Keratinocyte (primary cell): ENCODE measurements at regions not wholly inside any gene's neighbourhood (a gene's known extent, or its start where the extent isn't known, plus 50 kb on each side); places are given as distances from the start of the nearest gene placed in this dataset.

Experiments
- DNase-seq: peaks from one replicate; pipeline ENCODE4 v3.0.0-alpha.2; 2011; ENCODE audit warnings: low read depth, missing footprints, low spot score
- FAIRE-seq: peaks from 2 replicates; lab custom pipeline; 2011; peaks lifted over from hg19 to GRCh38; lab: Jason Lieb, UNC
- H2AFZ ChIP-seq: 2 replicates; pipeline ENCODE4 v1.6.0; 2012; ENCODE audit warnings: low read length, control low read depth, inconsistent platforms; ENCODE audit not compliant: control insufficient read depth
- H3K27ac ChIP-seq: 2 replicates; pipeline ENCODE4 v1.5.1; 2011; ENCODE audit warnings: low read length; ENCODE audit not compliant: control insufficient read depth, insufficient read depth
- H3K27me3 ChIP-seq: 3 replicates; pipeline ENCODE4 v1.6.0; 2011; ENCODE audit warnings: low read length; ENCODE audit not compliant: control insufficient read depth, insufficient read depth; ENCODE audit errors: extremely low read depth
- H3K36me3 ChIP-seq, 2 experiments: 2 replicates in 1 of 2; 3 replicates in 1 of 2; pipeline ENCODE4 v1.5.1; 2011; ENCODE audit warnings: low read length in 2 of 2, mild to moderate bottlenecking in 1 of 2; ENCODE audit not compliant: control insufficient read depth in 2 of 2, insufficient read depth in 2 of 2; ENCODE audit errors: extremely low read depth in 1 of 2
- H3K4me1 ChIP-seq: 3 replicates; pipeline ENCODE4 v1.5.1; 2011; ENCODE audit warnings: low read length; ENCODE audit not compliant: control insufficient read depth, insufficient read depth; ENCODE audit errors: extremely low read depth
- H3K4me2 ChIP-seq: 3 replicates; pipeline ENCODE4 v1.6.0; 2011; ENCODE audit warnings: low read depth, low read length; ENCODE audit not compliant: control insufficient read depth, insufficient read depth; ENCODE audit errors: extremely low read depth
- H3K4me3 ChIP-seq, 3 experiments: fragments of 200-600 bp in 1 of 3; sonication (generic) in 1 of 3; 2 replicates in 2 of 3; 3 replicates in 1 of 3; pipeline ENCODE4 v1.5.1; 2011 to 2016; ENCODE audit warnings: low read length in 3 of 3, mild to moderate bottlenecking in 3 of 3, control low read depth in 2 of 3, inconsistent platforms in 1 of 3, low read depth in 1 of 3, mixed read lengths in 1 of 3, mixed run types in 1 of 3, moderate library complexity in 1 of 3; ENCODE audit not compliant: control insufficient read depth in 2 of 3, insufficient read depth in 2 of 3; ENCODE audit errors: extremely low read depth in 1 of 3
- H3K79me2 ChIP-seq: 2 replicates; pipeline ENCODE4 v1.6.0; 2012; ENCODE audit warnings: low read length; ENCODE audit not compliant: control insufficient read depth, insufficient read depth
- H3K9ac ChIP-seq: 3 replicates; pipeline ENCODE4 v1.6.0; 2011; ENCODE audit warnings: low read length; ENCODE audit not compliant: control insufficient read depth, insufficient read depth; ENCODE audit errors: extremely low read depth
- H3K9me1 ChIP-seq: 3 replicates; pipeline ENCODE4 v1.6.0; 2011; ENCODE audit warnings: low read length; ENCODE audit not compliant: control insufficient read depth, insufficient read depth; ENCODE audit errors: extremely low read depth
- H3K9me3 ChIP-seq: 2 replicates; pipeline ENCODE4 v1.5.1; 2012; ENCODE audit warnings: low read depth, low read length; ENCODE audit not compliant: control insufficient read depth
- H4K20me1 ChIP-seq: 3 replicates; pipeline ENCODE4 v1.6.0; 2011; ENCODE audit warnings: low read length; ENCODE audit not compliant: control insufficient read depth, insufficient read depth; ENCODE audit errors: extremely low read depth
- EZH2 ChIP-seq: IDR thresholded peaks from one replicate; pipeline ENCODE4 v1.6.1; 2012; ENCODE audit warnings: inconsistent platforms, mild to moderate bottlenecking, low read length, moderate library complexity
- dilution Hi-C: fragments of 300-500 bp; cut with MboI; formaldehyde crosslinking; loops from one replicate; pipeline ENCODE4 v1.7.0; 2020; ENCODE audit warnings: low sequenced_read_pairs; ENCODE audit not compliant: extremely low pct_ligation_motif_present
- TF ChIP-seq, protein P1 (sequence below), 3 experiments: IDR thresholded peaks in 1 of 3; conservative IDR thresholded peaks in 1 of 3; optimal IDR thresholded peaks in 1 of 3; 2 replicates in 2 of 3; 3 replicates in 1 of 3; pipeline versions ENCODE3 to v1.5.1; 2011; ENCODE audit warnings: low read length in 3 of 3, mild to moderate bottlenecking in 3 of 3, moderate library complexity in 2 of 3, control low read depth in 1 of 3, inconsistent platforms in 1 of 3; ENCODE audit not compliant: insufficient read depth in 2 of 3; ENCODE audit errors: extremely low read depth in 1 of 3

DNA sequence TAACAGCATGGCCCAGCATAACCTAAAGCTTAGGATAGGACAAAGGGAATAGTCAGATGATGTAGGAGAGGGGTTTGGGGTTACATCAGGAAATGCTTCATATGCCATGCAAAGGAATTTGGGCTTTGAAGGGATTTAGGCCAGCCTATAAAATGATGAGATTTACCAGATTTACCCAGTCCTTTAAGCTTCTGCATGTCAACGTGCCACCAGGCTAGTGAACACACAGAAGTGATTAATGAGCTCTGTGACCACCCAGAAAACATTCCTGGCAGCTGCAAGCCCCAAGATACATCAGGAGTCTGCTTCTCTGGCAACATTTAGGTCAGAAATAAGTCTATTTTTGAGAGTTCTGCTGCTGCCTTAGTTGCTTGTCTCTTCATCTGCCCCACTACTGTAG is 118.3 kb downstream of the LRIG3 start:
- Histone ChIP-seq H3K27ac (no peak overlapping the region), H3K4me2 (no peak overlapping the region), H4K20me1 (no peaks in the 10 kb centered on the region), H3K9me1 (no peaks in the 10 kb centered on the region), H3K4me1 (no peaks in the 10 kb centered on the region), H3K4me3 (no peak overlapping the region), H2AFZ (no peak overlapping the region), H3K9me3 (no peaks in the 10 kb centered on the region), H3K79me2 (no peaks in the 10 kb centered on the region), H3K36me3 (no peaks in the 10 kb centered on the region), H3K27me3 (no peaks in the 10 kb centered on the region), H3K9ac (no peak overlapping the region)
- DNase-seq (no peak), FAIRE-seq (no peak)
- dilution Hi-C loops = no loop called here
- no peak for TF ChIP-seq EZH2
- TF ChIP-seq, protein P1, sequence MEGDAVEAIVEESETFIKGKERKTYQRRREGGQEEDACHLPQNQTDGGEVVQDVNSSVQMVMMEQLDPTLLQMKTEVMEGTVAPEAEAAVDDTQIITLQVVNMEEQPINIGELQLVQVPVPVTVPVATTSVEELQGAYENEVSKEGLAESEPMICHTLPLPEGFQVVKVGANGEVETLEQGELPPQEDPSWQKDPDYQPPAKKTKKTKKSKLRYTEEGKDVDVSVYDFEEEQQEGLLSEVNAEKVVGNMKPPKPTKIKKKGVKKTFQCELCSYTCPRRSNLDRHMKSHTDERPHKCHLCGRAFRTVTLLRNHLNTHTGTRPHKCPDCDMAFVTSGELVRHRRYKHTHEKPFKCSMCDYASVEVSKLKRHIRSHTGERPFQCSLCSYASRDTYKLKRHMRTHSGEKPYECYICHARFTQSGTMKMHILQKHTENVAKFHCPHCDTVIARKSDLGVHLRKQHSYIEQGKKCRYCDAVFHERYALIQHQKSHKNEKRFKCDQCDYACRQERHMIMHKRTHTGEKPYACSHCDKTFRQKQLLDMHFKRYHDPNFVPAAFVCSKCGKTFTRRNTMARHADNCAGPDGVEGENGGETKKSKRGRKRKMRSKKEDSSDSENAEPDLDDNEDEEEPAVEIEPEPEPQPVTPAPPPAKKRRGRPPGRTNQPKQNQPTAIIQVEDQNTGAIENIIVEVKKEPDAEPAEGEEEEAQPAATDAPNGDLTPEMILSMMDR (optimal IDR thresholded peaks at IDR 0.05 in 1 of 3, IDR thresholded peaks at IDR 0.05 in 1 of 3, conservative IDR thresholded peaks at IDR 0.05 in 1 of 3; ENCODE audit: extremely low read depth in 1 of 3, insufficient read depth in 2 of 3, low read length in 3 of 3) = no peak

DNA sequence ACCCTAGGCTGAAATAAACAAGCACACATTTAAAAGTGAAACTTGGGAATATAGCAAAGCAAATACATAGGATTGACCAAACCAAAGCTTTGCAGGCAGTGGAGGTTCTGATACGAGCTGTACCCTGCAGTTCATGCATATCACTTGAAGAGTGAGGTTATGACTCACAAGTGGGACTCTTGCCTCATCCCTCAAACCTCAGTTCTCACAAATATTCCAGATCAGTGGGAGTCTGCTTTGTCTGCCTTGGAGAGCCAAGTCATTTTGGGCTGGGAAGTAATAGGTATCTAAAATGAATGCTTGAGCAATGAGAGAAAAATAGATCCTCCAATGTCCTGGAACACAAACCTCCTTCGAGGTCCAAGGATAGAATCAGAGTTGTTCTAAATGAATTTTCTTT is 116.4 kb downstream of the LRIG3 start:
- Histone ChIP-seq H3K9ac (no peak overlapping the region), H3K27ac (no peak overlapping the region), H3K9me1 (no peaks in the 10 kb centered on the region), H3K27me3 (no peaks in the 10 kb centered on the region), H3K4me1 (no peaks in the 10 kb centered on the region), H3K4me2 (no peak overlapping the region), H3K9me3 (no peaks in the 10 kb centered on the region), H2AFZ (no peak overlapping the region), H3K79me2 (no peaks in the 10 kb centered on the region), H3K36me3 (no peaks in the 10 kb centered on the region), H3K4me3 (no peak overlapping the region), H4K20me1 (no peaks in the 10 kb centered on the region)
- peak; percentile 69 for FAIRE-seq
- no peak for TF ChIP-seq EZH2
- TF ChIP-seq, protein P1 (optimal IDR thresholded peaks at IDR 0.05 in 1 of 3, IDR thresholded peaks at IDR 0.05 in 1 of 3, conservative IDR thresholded peaks at IDR 0.05 in 1 of 3; ENCODE audit: extremely low read depth in 1 of 3, insufficient read depth in 2 of 3, low read length in 3 of 3) = no peak
- peak; percentile 2 for DNase-seq
- dilution Hi-C loops = no loop called here
